ENCODE measurements at regions not wholly inside any gene's neighbourhood (a gene's known extent, or its start where the extent isn't known, plus 50 kb on each side); places are given as distances from the start of the nearest gene placed in this dataset.

- no peak overlapping the region for H3K27ac ChIP-seq (ENCODE audit: low read depth in 2 of 2, low read length in 2 of 2)
- no peak for FAIRE-seq
- intact Hi-C loops (cut with DNase I), result no loop called here
- H3K4me1 ChIP-seq (ENCODE audit: control insufficient read depth in 2 of 3, insufficient read depth in 2 of 3, low read depth in 1 of 3, low read length in 3 of 3), result no peaks in the 10 kb centered on the region
- no peaks in the 10 kb centered on the region for H3K36me3 ChIP-seq (ENCODE audit: control insufficient read depth in 2 of 3, insufficient read depth in 3 of 3, low read length in 3 of 3)
- H3K9ac ChIP-seq (ENCODE audit: low read length in 3 of 3), result no peak overlapping the region
- TF ChIP-seq CTCF (IDR thresholded peaks at IDR 0.05; ENCODE audit: borderline replicate concordance, extremely low read depth, insufficient read depth), result no peak
- H3K9me3 ChIP-seq (ENCODE audit: control insufficient read depth in 2 of 3, insufficient read depth in 1 of 3, low read length in 3 of 3), result no peaks in the 10 kb centered on the region
- H3K27me3 ChIP-seq (ENCODE audit: control insufficient read depth, insufficient read depth, low read length), result no peaks in the 10 kb centered on the region
- no peak overlapping the region for H3K4me3 ChIP-seq (ENCODE audit: low read length in 3 of 3)
- no peak for DNase-seq
Measured at GRCh38 chr16:54424043-54424451, 137.5 kb upstream of the IRX3 start.

DNA sequence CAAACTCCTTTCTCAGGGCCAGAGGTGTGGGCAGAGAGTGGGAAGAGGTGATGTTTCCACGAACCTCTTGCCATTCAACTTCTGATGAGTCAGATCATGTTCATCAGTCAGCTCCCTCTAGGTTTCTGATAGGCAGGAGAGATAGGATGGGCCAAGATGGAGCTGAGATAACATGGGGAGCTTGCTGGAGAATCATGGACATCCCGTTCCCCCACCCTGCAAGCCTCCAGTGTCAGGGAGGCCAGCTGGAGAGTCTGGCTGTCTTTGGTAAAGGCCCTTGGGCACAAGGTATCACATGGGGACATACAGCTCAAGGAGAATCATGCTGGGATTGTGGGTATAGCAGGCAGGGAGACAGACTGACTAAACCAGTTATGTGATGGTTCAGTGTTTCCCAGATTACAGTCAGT is 136.0 kb upstream of the IRX3 start:
- H3K36me3 ChIP-seq (ENCODE audit: control insufficient read depth in 2 of 3, insufficient read depth in 3 of 3, low read length in 3 of 3), result no peaks in the 10 kb centered on the region
- FAIRE-seq (no peak), DNase-seq (no peak)
- H3K9me3 ChIP-seq (ENCODE audit: control insufficient read depth in 2 of 3, insufficient read depth in 1 of 3, low read length in 3 of 3), result no peaks in the 10 kb centered on the region
- H3K4me3 ChIP-seq (ENCODE audit: low read length in 3 of 3), result no peak overlapping the region
- no peaks in the 10 kb centered on the region for H3K4me1 ChIP-seq (ENCODE audit: control insufficient read depth in 2 of 3, insufficient read depth in 2 of 3, low read depth in 1 of 3, low read length in 3 of 3)
- intact Hi-C loops (cut with DNase I), result no loop called here
- H3K9ac ChIP-seq (ENCODE audit: low read length in 3 of 3), result no peak overlapping the region
- H3K27me3 ChIP-seq (ENCODE audit: control insufficient read depth, insufficient read depth, low read length), result no peaks in the 10 kb centered on the region
- no peak overlapping the region for H3K27ac ChIP-seq (ENCODE audit: low read depth in 2 of 2, low read length in 2 of 2)
- TF ChIP-seq CTCF (IDR thresholded peaks at IDR 0.05; ENCODE audit: borderline replicate concordance, extremely low read depth, insufficient read depth), result no peak

DNA sequence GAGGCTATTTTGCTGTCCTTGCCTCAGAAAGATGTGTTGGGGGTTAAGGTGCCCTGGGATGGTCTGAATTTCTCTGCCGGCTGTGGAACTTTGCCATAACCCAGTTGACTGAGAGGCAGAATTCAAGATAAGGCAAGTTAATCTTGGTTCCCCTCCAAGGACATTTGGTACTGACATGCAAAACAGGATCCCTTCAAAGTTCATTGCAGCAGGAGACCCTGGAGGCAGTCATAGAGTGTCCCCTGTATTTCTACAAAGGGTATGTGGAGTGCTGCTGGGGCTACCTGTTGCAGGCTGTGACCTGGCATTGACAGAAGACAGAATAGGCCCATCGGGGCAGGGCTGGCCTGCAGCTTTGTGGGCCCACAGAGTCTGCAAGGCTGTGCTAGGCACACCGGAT is 135.6 kb upstream of the IRX3 start:
- Histone ChIP-seq H3K4me3 (ENCODE audit: low read length in 3 of 3) (no peak overlapping the region), H3K9me3 (ENCODE audit: control insufficient read depth in 2 of 3, insufficient read depth in 1 of 3, low read length in 3 of 3) (no peaks in the 10 kb centered on the region), H3K27ac (ENCODE audit: low read depth in 2 of 2, low read length in 2 of 2) (no peak overlapping the region), H3K27me3 (ENCODE audit: control insufficient read depth, insufficient read depth, low read length) (no peaks in the 10 kb centered on the region), H3K4me1 (ENCODE audit: control insufficient read depth in 2 of 3, insufficient read depth in 2 of 3, low read depth in 1 of 3, low read length in 3 of 3) (no peaks in the 10 kb centered on the region), H3K9ac (ENCODE audit: low read length in 3 of 3) (no peak overlapping the region), H3K36me3 (ENCODE audit: control insufficient read depth in 2 of 3, insufficient read depth in 3 of 3, low read length in 3 of 3) (no peaks in the 10 kb centered on the region)
- intact Hi-C loops (cut with DNase I), result no loop called here
- no peak for DNase-seq
- TF ChIP-seq CTCF (IDR thresholded peaks at IDR 0.05; ENCODE audit: borderline replicate concordance, extremely low read depth, insufficient read depth), result no peak
- FAIRE-seq, result no peak

- intact Hi-C loops (cut with DNase I), result no loop called here
- H3K9me3 ChIP-seq (ENCODE audit: control insufficient read depth in 2 of 3, insufficient read depth in 1 of 3, low read length in 3 of 3), result no peaks in the 10 kb centered on the region
- no peaks in the 10 kb centered on the region for H3K27me3 ChIP-seq (ENCODE audit: control insufficient read depth, insufficient read depth, low read length)
- H3K4me1 ChIP-seq (ENCODE audit: control insufficient read depth in 2 of 3, insufficient read depth in 2 of 3, low read depth in 1 of 3, low read length in 3 of 3), result no peaks in the 10 kb centered on the region
- DNase-seq, result no peak
- H3K36me3 ChIP-seq (ENCODE audit: control insufficient read depth in 2 of 3, insufficient read depth in 3 of 3, low read length in 3 of 3), result no peaks in the 10 kb centered on the region
- no peak overlapping the region for H3K4me3 ChIP-seq (ENCODE audit: low read length in 3 of 3)
- TF ChIP-seq CTCF (IDR thresholded peaks at IDR 0.05; ENCODE audit: borderline replicate concordance, extremely low read depth, insufficient read depth), result no peak
- no peak for FAIRE-seq
- H3K27ac ChIP-seq (ENCODE audit: low read depth in 2 of 2, low read length in 2 of 2), result no peak overlapping the region
- H3K9ac ChIP-seq (ENCODE audit: low read length in 3 of 3), result no peak overlapping the region
Measured at GRCh38 chr16:54421220-54421619, 134.6 kb upstream of the IRX3 start.
